GM19324 (cell line): ENCODE measurements at regions not wholly inside any gene's neighbourhood (a gene's known extent, or its start where the extent isn't known, plus 50 kb on each side); places are given as distances from the start of the nearest gene placed in this dataset.
"Not testable (repeated sequence)": the region's sequence is repeated elsewhere in the genome, so short reads cannot be mapped to it uniquely, and the experiment has no call there.

ENCODE experiments used
- ATAC-seq: cut with Tn5 transposase; IDR thresholded peaks from one replicate; pipeline ENCODE4 v1.9.1; 2021; ENCODE audit warnings: mild to moderate bottlenecking, moderate library complexity; ENCODE audit not compliant: unreplicated experiment, low FRiP score

DNA sequence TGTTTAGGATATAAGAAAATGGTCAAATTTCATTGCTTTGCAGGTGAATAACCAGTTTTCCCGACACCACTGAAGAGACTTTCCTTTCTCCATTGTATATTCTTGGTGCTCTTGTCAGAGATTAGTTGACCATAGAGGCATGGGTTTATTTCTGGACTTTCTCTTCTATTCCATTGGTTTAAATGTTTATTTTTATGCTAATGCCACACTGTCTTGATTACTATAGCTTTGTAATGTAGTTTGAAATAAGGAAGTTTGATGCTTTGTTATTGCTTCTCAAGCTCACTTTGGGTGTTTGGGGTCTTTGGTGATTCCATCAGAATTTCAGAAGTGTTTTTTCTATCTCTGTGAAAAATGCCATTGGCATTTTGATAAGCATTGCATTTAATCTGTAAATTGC, 190.0 kb upstream of the SPRY2 start:
- no peak for ATAC-seq

- no peak for ATAC-seq
Observed at GRCh38 chr13:80530191-80530590, 189.3 kb upstream of the SPRY2 start.

DNA sequence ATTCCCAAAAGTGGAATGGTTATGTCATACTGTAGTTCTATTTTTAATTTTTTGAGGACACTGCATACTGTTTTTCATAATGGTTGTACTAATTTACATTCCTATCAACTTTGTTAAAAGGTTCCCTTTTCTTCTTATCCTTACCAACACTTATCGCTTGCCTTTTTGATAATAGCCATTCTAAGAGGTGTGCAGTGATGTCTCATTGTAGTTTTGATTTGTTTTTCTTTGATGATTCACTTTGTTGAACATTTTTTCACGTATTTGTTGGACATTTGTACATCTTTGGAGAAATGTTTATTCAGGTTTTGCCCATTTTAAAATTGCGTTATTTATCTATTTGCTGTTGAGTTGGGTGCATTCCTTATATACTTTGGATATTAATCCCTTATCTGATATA, 188.8 kb upstream of the SPRY2 start:
- no peak for ATAC-seq

DNA sequence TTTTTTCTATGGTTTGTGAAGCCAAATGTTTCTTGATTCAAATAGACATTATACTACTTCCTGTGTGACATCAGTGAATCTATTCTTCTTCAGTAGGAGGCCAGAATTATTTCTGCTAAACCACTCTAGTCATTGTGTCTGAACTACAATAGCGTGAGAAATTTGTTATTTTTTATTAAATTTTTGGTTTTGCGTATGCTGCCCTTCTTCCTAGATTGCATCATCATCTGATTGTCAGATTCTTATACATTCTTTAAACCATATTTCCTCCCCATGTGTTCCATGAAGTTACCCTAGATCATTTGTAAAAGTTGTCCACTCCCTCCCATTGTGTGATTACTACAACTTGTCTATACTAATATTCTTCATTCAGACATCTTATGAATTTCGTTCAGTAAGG, 187.8 kb upstream of the SPRY2 start:
- no peak for ATAC-seq

DNA sequence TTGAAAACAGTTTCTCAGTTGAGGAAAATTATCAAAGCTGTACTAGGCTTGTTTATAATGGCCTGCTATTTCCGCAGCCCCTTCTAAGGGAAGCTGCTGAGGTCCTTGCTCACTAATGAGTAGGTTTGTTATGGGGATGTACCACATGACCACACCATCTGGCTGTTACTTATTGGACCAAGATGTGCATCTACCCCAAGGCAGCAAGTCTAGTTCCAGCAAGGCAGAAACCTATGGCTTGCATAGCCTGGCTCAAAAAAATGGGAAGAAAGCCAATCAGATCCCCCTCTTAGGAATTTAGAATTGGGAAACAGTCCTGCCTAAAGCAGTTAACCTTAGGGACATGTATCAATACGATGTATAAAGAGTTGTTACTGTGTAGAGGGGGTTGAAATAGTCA, 186.5 kb upstream of the SPRY2 start:
- no peak for ATAC-seq

DNA sequence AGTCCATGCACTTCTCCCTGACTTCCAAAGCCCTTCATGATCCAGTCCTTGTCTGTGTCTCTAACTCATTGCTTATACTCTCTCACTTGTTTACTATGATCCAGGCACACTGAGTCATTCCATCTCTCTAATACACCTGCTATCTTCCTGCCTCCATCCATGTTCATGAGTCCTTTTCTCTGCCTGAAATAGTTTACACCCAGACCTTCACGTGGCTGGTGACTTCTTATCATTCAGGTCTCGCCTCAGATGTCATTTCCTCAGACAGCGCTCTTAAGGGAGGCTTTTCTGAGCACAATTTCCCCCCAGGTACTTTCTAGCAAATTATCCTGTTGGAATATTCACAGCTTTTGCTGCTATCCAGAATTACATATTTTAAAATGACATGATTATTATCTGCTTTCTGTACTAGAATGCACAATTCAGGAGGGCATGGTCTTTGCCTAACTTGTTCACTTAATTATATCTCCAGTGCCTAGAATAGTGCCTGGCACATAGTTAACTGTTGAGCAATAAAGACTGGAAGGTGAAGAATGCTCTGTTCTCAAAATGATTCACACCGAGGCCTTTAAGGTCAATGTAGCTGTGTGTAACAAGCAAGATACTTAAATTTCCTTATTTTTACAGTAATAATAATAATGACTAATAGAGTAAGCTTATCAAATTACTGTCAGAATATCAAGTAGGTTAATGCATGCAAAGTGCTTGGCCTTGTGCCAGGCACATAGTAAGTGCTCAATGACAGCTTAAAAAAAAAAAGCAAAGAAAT, 183.7 kb upstream of the SPRY2 start:
- ATAC-seq, result no peak

DNA sequence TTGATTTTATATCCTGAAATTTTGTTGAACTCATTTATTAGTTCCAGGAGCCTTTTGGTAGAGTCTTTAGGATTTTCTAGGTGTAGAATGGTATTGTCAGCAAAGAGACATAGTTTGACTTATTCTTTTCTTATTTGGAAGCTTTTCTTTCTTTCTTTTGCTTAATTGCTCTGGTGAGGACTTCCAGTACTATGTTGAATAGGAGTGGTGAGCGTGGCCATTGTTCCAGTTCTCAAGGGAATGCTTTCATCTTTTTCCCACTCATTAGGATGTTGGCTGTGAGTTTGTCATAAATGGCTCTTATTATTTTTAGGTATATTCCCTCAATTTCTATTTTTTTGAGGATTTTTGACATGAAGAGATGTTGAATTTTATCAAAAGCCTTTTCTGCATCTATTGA, 182.2 kb upstream of the SPRY2 start:
- no peak for ATAC-seq

- ATAC-seq, result not testable (repeated sequence)
Observed at GRCh38 chr13:80522463-80522862, 181.5 kb upstream of the SPRY2 start.

- no peak for ATAC-seq
Observed at GRCh38 chr13:80516818-80517348, 176.0 kb upstream of the SPRY2 start.

- ATAC-seq, result no peak
Observed at GRCh38 chr13:80515296-80515695, 174.4 kb upstream of the SPRY2 start.

GRCh38 chr13:80513196-80513595, 172.3 kb upstream of the SPRY2 start:
- no peak for ATAC-seq

DNA sequence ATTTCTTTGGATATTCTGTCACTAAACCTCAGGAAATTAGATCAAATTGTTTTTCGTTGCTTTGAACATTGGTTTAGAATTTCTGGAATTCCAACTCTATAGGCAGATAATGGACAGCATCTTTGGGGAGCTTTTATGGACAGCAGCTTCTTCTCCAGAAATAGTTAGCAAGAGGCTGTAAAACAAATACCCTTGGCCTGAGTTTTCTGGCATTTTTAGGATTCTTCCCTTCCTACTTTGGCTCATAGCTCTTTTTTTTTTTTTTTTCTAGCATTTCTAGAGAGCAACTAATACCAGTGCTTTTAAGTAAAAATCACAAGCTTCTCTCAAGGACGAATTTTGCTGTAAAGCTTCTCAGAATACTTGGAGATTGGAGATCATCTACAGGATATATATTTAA, 169.8 kb upstream of the SPRY2 start:
- no peak for ATAC-seq

DNA sequence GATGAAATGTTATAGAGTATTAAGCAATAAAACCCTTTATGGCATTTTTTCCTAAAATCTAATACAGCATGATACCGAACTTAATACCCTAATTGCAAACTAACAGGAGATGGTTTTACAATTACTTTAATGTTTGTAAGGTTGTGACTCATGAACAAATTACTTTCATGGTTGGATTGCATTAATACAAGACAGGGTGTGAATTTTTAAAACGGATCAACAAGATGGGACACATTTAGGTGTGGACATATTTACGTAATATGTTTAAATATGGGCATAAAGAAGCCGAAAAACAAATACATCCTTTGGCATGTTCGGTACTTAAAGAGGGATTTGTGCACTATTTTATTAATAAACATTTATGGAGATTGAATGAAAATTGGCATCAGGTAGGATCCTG, 168.3 kb upstream of the SPRY2 start:
- ATAC-seq, result no peak

GRCh38 chr13:80508031-80508430, 167.1 kb upstream of the SPRY2 start:
- no peak for ATAC-seq

GRCh38 chr13:80504453-80504852, 163.5 kb upstream of the SPRY2 start:
- ATAC-seq, result no peak

DNA sequence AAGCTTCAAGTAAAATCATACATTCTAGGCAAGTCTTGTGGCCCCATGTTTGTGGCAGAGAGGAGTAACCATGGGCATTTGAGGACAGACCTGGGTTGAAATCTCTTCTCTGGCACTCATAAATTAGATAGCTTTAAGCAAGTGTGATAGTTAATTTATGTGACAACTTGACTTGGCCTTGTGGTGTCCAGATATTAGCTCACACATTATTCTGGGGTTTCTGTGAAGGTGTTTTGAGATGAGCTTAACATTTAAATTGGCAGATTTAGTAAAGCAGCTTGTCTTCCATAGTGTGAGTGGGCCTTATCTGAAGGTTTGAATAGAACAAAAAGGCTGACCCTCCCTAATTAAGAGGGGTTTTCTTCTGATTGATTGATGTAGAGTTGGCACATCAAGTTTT, 161.4 kb upstream of the SPRY2 start:
- ATAC-seq, result no peak

DNA sequence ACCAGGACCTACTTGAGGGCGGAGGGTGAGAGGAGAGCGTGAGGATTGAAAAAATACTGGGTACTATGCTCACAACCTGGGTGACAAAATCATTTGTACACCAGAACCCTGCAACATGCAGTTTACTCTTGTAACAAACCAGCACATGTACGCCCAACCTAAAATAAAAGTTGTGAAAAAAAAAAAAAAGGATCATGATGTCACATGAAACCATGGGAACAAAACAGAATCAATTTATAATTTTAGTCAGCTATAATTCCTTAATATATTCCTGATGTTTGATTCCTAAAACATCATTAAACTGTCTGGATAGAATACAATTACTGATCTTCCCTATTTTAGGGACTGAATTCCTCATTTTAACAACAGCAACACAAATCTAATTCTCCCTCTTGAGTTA, 160.6 kb upstream of the SPRY2 start:
- ATAC-seq, result no peak

DNA sequence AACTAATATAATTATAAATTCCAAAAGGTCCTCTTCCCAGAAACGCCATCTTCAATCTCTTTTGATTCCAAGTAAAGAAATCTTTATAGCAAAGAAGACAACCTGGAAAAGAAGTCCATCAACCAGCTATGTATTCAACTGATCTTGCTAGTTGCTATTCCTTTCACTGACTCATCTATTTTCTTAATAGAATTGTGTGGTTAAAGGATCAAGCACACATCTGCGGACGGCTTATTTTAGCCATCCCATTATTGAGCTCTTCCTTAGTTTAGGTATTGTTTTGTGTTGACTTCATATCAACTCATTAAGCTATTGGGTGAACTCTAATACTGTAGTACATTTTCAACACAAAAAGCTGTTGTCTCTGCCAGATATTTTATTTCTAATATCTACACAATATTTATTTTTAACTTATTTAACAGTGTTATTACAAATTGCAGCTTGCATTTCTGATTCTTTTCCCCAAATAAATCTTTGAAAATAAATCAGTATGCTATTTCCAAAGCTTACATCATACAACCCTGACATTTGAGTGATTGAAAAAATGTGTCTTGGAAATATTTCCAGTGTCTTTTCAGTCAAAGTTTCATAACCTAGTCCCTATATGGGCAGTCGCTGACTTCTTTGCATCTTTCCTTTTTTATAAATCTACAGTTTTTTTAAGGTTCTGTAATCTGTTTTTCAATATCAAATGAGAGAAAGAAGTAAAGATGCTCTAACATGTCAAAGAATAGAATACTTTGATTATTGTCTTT, 158.8 kb upstream of the SPRY2 start:
- no peak for ATAC-seq

- no peak for ATAC-seq
Observed at GRCh38 chr13:80498433-80498832, 157.5 kb upstream of the SPRY2 start.

DNA sequence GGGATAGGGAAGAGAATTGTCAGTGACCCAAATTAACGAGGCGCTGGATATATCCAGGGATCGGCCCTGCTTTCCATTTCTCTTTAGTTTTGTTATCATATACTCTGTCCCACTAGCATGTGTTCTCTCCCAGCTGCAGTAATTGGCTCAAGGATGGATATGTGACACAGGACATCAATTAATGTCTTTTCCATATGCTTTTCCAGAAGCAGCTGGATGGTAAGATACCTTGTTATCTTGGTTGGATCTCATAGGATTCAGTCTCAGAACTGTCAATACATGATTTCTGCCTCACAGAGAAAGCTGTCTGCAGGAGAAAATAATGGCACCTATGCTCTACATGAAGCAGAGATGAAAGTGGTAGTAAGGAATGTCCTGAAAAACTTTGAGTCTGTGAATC, 157.1 kb upstream of the SPRY2 start:
- ATAC-seq, result no peak

GRCh38 chr13:80497439-80497838, 156.5 kb upstream of the SPRY2 start:
- ATAC-seq, result no peak
